B cell (primary cell): ENCODE measurements at regions not wholly inside any gene's neighbourhood (a gene's known extent, or its start where the extent isn't known, plus 50 kb on each side); places are given as distances from the start of the nearest gene placed in this dataset.

Experiments used
- ATAC-seq: fragments of 200-7000 bp; cut with Tn5 transposase; one replicate; pipeline ENCODE4 v1.10.0; 2021; ENCODE audit warnings: low read depth, mild to moderate bottlenecking, moderate number of reproducible peaks, moderate library complexity
- CTCF ChIA-PET: fragments of 350-600 bp; sonication (Branson Sonifier 250); formaldehyde crosslinking; loops from one replicate; lab custom pipeline; 2021; ENCODE audit warnings: antibody characterized with exemption, inconsistent platforms; lab: Charles Lee
- POLR2A ChIA-PET: fragments of 350-600 bp; sonication (Branson Sonifier 250); formaldehyde crosslinking; loops from one replicate; lab custom pipeline; 2021; ENCODE audit warnings: antibody characterized with exemption; lab: Charles Lee
- DNase-seq: peaks from one replicate; pipeline ENCODE4 v3.0.0; 2013
- H2AFZ ChIP-seq: 2 replicates; pipeline ENCODE4 v1.6.1; 2012; ENCODE audit warnings: mild to moderate bottlenecking, low read depth, low read length; ENCODE audit not compliant: insufficient read depth, poor library complexity, severe bottlenecking
- H3K27ac ChIP-seq, 2 donors: 1 replicate in 1 of 2; 2 replicates in 1 of 2; pipeline ENCODE4 v1.5.1; 2012 to 2013; ENCODE audit warnings: low read length in 2 of 2, mild to moderate bottlenecking in 2 of 2, moderate library complexity in 1 of 2
- H3K27me3 ChIP-seq, 4 experiments: fragments of 200-600 bp in 1 of 4; sonication (generic) in 1 of 4; replicated peaks in 1 of 4; 1 replicate in 2 of 4; 2 replicates in 2 of 4; pipeline versions ENCODE4 v1.6.1 to v1.7.0; 2013 to 2016; ENCODE audit warnings: low read length in 3 of 4, mild to moderate bottlenecking in 2 of 4, mixed read lengths in 1 of 4, moderate library complexity in 1 of 4; ENCODE audit not compliant: insufficient read depth in 4 of 4, control insufficient read depth in 3 of 4; ENCODE audit errors: control extremely low read depth in 1 of 4
- H3K36me3 ChIP-seq, 2 experiments: replicated peaks in 1 of 2; 1 replicate in 1 of 2; 2 replicates in 1 of 2; pipeline versions ENCODE4 v1.6.1 to v1.7.1; 2013; ENCODE audit warnings: low read length in 1 of 2; ENCODE audit not compliant: insufficient read depth in 2 of 2, control insufficient read depth in 1 of 2; ENCODE audit errors: control extremely low read depth in 1 of 2, extremely low read depth in 1 of 2
- H3K4me1 ChIP-seq, 2 donors: fragments of 200-600 bp in 1 of 2; sonication (generic) in 1 of 2; 1 replicate in 1 of 2; 2 replicates in 1 of 2; pipeline versions ENCODE4 v1.5.1 to v1.6.1; 2013 to 2017; ENCODE audit warnings: low read length in 2 of 2; ENCODE audit not compliant: control insufficient read depth in 2 of 2, insufficient read depth in 2 of 2
- H3K4me2 ChIP-seq: replicated peaks from 2 replicates; pipeline ENCODE3; 2012; ENCODE audit warnings: mild to moderate bottlenecking, low read depth, low read length; ENCODE audit not compliant: poor library complexity, severe bottlenecking
- H3K4me3 ChIP-seq, 5 experiments: fragments of 200-600 bp in 1 of 5; sonication (generic) in 1 of 5; 1 replicate in 3 of 5; 2 replicates in 2 of 5; pipeline versions ENCODE4 v1.5.1 to v1.7.0; 2011 to 2016; ENCODE audit warnings: low read length in 4 of 5, mild to moderate bottlenecking in 4 of 5, low read depth in 2 of 5, control low read depth in 1 of 5, moderate library complexity in 1 of 5; ENCODE audit not compliant: insufficient read depth in 1 of 5; ENCODE audit errors: control extremely low read depth in 1 of 5, extremely low read depth in 1 of 5
- H3K79me2 ChIP-seq: fragments of 200-600 bp; sonication (generic); one replicate; pipeline ENCODE4 v1.6.0; 2016; ENCODE audit warnings: low read length; ENCODE audit not compliant: control insufficient read depth, insufficient read depth
- H3K9ac ChIP-seq: fragments of 200-600 bp; sonication (generic); 2 replicates; pipeline ENCODE4 v1.6.1; 2017; ENCODE audit warnings: mild to moderate bottlenecking, low read length, moderate library complexity
- H3K9me3 ChIP-seq, 3 donors: one replicate each; pipeline versions ENCODE4 v1.6.1 to v1.7.1; 2013; ENCODE audit warnings: low read length in 2 of 3; ENCODE audit not compliant: control insufficient read depth in 2 of 3, insufficient read depth in 1 of 3; ENCODE audit errors: control extremely low read depth in 1 of 3
- H4K20me1 ChIP-seq: 2 replicates; pipeline ENCODE4 v1.6.0; 2012; ENCODE audit warnings: mild to moderate bottlenecking, low read length; ENCODE audit not compliant: insufficient read depth, control insufficient read depth, poor library complexity, severe bottlenecking
- H3K27ac Mint-ChIP-seq: one replicate; pipeline ENCODE4 v1.8.0; 2021; ENCODE audit warnings: mixed read lengths
- H3K27me3 Mint-ChIP-seq: one replicate; pipeline ENCODE4 v1.8.0; 2021; ENCODE audit warnings: mixed read lengths
- H3K4me1 Mint-ChIP-seq: one replicate; pipeline ENCODE4 v1.8.0; 2021; ENCODE audit warnings: mixed read lengths
- H3K4me3 Mint-ChIP-seq: one replicate; pipeline ENCODE4 v1.8.0; 2021; ENCODE audit warnings: mixed read lengths
- H3K9me3 Mint-ChIP-seq: one replicate; pipeline ENCODE4 v1.8.0; 2022; ENCODE audit warnings: mixed read lengths; ENCODE audit not compliant: insufficient read depth
- EZH2 ChIP-seq: IDR thresholded peaks from 2 replicates; pipeline ENCODE4 v1.6.1; 2012; ENCODE audit warnings: borderline replicate concordance, low read depth, mild to moderate bottlenecking, moderate library complexity, low read length; ENCODE audit not compliant: insufficient read depth, poor library complexity, severe bottlenecking
- WGBS: methylation state at CpG from one replicate; pipeline ENCODE4 v1.1.5; 2013; ENCODE audit warnings: missing lambda C conversion rate; ENCODE audit not compliant: insufficient coverage; 5-methylcytosine and 5-hydroxymethylcytosine counted together
- intact Hi-C: fragments of 100-400 bp; cut with micrococcal nuclease; formaldehyde crosslinking; loops from one replicate; pipeline ENCODE4 v1.10.0; 2022
- TF ChIP-seq, protein P1 (sequence below): fragments of 200-600 bp; IDR thresholded peaks from one replicate; pipeline ENCODE4 v1.8.0; 2022; ENCODE audit warnings: antibody characterized with exemption, mild to moderate bottlenecking

DNA sequence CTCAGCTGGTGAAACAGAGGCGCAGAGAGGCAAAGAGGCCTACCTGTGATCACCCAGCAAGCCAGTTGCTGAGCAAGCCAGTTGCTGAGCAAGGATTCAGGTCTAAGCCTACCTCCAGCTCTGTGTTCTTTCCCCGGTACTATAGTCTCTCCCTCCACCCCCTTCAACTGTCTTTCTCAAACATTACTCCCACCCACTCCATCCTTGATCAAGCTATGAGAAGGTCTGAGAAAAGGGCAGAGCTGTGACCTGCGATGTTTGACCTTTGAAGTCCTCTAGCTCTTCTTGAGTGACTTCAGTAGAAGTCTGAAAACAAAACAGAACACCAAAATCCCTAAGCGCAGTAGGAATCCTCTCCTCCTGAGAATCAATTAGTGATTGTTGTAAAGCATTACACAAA is 665.2 kb upstream of the ID2 start:
- no peaks in the 10 kb centered on the region for H3K36me3 ChIP-seq
- H3K27ac ChIP-seq: no peak overlapping the region
- CTCF ChIA-PET: interaction anchor here (0.5 kb wide), 1 partner anchor 1501 kb away, joined by 3 read pairs; no protein-coding TSS in a partner anchor
- H3K4me1 ChIP-seq: no peaks in the 10 kb centered on the region
- WGBS: 100% methylated on average over 2 of the region's 4 CpGs
- H3K27me3 Mint-ChIP-seq: peaks cover 25% of the 10 kb centered on the region
- ATAC-seq (no peak), DNase-seq (no peak)
- POLR2A ChIA-PET: no interaction called here
- no peak overlapping the region for H3K4me3 ChIP-seq
- H3K27me3 ChIP-seq: no peaks in the 10 kb centered on the region
- no peak overlapping the region for H3K4me3 Mint-ChIP-seq
- TF ChIP-seq, protein P1, sequence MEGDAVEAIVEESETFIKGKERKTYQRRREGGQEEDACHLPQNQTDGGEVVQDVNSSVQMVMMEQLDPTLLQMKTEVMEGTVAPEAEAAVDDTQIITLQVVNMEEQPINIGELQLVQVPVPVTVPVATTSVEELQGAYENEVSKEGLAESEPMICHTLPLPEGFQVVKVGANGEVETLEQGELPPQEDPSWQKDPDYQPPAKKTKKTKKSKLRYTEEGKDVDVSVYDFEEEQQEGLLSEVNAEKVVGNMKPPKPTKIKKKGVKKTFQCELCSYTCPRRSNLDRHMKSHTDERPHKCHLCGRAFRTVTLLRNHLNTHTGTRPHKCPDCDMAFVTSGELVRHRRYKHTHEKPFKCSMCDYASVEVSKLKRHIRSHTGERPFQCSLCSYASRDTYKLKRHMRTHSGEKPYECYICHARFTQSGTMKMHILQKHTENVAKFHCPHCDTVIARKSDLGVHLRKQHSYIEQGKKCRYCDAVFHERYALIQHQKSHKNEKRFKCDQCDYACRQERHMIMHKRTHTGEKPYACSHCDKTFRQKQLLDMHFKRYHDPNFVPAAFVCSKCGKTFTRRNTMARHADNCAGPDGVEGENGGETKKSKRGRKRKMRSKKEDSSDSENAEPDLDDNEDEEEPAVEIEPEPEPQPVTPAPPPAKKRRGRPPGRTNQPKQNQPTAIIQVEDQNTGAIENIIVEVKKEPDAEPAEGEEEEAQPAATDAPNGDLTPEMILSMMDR: no peak
- TF ChIP-seq EZH2: no peak
- H3K27ac Mint-ChIP-seq: no peak overlapping the region
- H3K9me3 Mint-ChIP-seq: no peaks in the 10 kb centered on the region
- no peak overlapping the region for H3K9ac ChIP-seq
- H4K20me1 ChIP-seq: no peaks in the 10 kb centered on the region
- no peak overlapping the region for H3K4me2 ChIP-seq
- peaks cover 0 to 8% (median 0%) of the 10 kb centered on the region in 3 donors for H3K9me3 ChIP-seq
- H2AFZ ChIP-seq: no peak overlapping the region
- H3K79me2 ChIP-seq: no peaks in the 10 kb centered on the region
- intact Hi-C loops: no loop called here
- H3K4me1 Mint-ChIP-seq: no peaks in the 10 kb centered on the region

DNA sequence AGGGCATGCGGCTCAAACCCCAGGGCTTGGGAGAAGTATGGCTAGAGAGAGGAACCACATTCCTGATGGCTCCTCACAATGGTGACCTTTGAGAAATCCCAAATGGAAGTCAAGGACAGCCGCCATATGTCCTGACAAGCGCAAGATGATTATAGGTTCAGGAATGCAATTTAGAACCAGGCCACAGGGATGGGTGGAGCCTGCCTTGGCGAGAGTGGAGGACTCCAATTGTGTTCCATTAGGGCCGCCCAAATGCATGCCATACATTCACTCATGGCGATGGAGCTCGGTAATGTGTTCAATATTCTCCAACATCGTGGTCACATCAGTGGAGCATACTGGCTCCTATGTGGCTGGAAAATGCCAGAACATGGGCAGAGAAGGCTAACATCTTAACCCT is 662.9 kb upstream of the ID2 start:
- Histone ChIP-seq H3K9ac (no peak overlapping the region), H3K9me3 (peaks cover 0 to 16% (median 0%) of the 10 kb centered on the region in 3 donors), H3K4me2 (no peak overlapping the region), H3K27ac (no peak overlapping the region), H4K20me1 (no peaks in the 10 kb centered on the region), H2AFZ (no peak overlapping the region), H3K27me3 (no peaks in the 10 kb centered on the region), H3K36me3 (no peaks in the 10 kb centered on the region), H3K4me1 (peaks cover 0 to 7% of the 10 kb centered on the region in 2 donors), H3K79me2 (no peaks in the 10 kb centered on the region), H3K4me3 (no peak overlapping the region)
- CTCF ChIA-PET: no interaction called here
- ATAC-seq (no peak), DNase-seq (no peak)
- TF ChIP-seq, protein P1: no peak
- no peak for TF ChIP-seq EZH2
- POLR2A ChIA-PET: no interaction called here
- intact Hi-C loops: no loop called here
- no peak overlapping the region for H3K4me3 Mint-ChIP-seq
- no peaks in the 10 kb centered on the region for H3K9me3 Mint-ChIP-seq
- H3K4me1 Mint-ChIP-seq: peaks cover 3% of the 10 kb centered on the region
- peaks cover 12% of the 10 kb centered on the region for H3K27me3 Mint-ChIP-seq
- WGBS: 97% methylated on average over 8 of the region's 8 CpGs
- no peak overlapping the region for H3K27ac Mint-ChIP-seq
